ENCODE measurements at regions not wholly inside any gene's neighbourhood (a gene's known extent, or its start where the extent isn't known, plus 50 kb on each side); places are given as distances from the start of the nearest gene placed in this dataset.

GRCh38 chr5:143636931-143637528, 174.9 kb upstream of the HMHB1 start:
- TF ChIP-seq CTCF (conservative IDR thresholded peaks at IDR 0.05) (no peak), EZH2 (IDR thresholded peaks at IDR 0.05; ENCODE audit: low read depth) (no peak)

Data from PC-9 (cell line).